ENCODE measurements at regions not wholly inside any gene's neighbourhood (a gene's known extent, or its start where the extent isn't known, plus 50 kb on each side); places are given as distances from the start of the nearest gene placed in this dataset.
"Not testable (repeated sequence)": the region's sequence is repeated elsewhere in the genome, so short reads cannot be mapped to it uniquely, and the experiment has no call there.

DNA sequence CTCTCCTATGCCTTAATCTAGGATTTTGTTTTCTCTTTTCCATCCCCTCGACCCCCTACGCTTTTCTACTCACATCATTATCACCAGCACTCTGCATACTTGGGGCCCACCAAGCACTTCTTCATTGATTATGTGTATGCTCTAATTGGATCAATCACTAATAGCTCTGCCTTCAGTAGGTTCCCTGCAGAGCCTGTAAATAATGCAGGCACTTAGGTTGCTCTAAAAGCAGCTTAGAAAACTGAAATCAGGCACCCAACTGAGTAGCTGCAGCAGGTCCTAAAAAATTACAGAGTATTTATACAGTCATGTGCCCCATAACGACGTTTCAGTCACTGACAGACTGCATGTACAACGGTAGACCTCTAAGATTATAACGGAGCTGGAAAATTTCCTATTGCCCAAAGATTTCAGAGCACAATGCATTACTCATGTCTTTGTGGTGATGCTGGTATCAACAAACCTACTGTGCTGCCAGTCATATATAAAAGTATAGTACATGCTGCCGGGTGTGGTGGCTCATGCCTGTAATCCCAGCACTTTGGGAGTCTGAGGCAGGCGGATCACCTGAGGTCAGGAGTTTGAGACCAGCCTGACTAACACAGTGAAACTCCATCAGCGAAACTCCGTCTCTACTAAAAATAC lies 280.4 kb downstream of the HS3ST3B1 start:
- no peak for DNase-seq (ENCODE audit: low read depth)

DNA sequence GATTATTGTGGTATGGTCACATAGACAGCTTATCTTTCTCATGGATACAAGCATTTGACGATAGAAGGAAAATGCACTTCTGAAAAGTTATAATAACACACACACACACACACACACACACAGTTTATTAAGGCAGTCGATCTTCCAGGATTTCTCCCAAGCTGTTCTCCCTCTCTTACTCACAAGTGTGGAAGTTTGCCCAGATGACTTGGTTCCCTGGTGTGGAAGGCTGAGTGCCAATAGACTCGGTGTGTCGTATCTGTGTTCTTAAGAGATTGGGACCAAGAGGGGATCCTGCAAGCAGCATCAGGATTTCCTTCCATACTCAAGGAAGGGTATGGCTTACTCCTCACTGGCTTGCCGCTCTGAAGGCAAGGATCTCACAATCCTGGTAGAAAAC lies 279.6 kb downstream of the HS3ST3B1 start:
- DNase-seq (ENCODE audit: low read depth): peak; percentile 15

GRCh38 chr17:14579716-14580115 lies 278.8 kb downstream of the HS3ST3B1 start:
- no peak for DNase-seq (ENCODE audit: low read depth)

- DNase-seq (ENCODE audit: low read depth): no peak
Measured at GRCh38 chr17:14575471-14575953, 274.6 kb downstream of the HS3ST3B1 start.

DNA sequence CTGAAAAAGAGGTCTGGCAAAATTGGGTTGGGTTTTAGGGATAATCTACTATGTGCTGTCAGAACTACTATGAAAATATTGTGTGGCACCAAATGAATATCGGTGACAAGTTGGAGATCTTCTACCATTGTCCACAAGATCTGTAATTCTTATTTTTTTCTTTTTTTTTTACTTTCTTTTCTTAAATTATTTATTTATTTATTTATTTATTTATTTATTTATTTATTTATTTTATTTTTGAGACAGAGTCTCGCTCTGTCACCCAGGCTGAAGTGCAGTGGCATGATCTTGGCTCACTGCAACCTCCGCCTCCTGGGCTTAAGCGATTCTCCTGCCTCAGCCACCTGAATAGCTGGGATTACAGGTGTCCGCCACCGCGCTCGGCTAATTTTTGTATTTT lies 259.4 kb downstream of the HS3ST3B1 start:
- not testable (repeated sequence) for DNase-seq (ENCODE audit: low read depth)

DNA sequence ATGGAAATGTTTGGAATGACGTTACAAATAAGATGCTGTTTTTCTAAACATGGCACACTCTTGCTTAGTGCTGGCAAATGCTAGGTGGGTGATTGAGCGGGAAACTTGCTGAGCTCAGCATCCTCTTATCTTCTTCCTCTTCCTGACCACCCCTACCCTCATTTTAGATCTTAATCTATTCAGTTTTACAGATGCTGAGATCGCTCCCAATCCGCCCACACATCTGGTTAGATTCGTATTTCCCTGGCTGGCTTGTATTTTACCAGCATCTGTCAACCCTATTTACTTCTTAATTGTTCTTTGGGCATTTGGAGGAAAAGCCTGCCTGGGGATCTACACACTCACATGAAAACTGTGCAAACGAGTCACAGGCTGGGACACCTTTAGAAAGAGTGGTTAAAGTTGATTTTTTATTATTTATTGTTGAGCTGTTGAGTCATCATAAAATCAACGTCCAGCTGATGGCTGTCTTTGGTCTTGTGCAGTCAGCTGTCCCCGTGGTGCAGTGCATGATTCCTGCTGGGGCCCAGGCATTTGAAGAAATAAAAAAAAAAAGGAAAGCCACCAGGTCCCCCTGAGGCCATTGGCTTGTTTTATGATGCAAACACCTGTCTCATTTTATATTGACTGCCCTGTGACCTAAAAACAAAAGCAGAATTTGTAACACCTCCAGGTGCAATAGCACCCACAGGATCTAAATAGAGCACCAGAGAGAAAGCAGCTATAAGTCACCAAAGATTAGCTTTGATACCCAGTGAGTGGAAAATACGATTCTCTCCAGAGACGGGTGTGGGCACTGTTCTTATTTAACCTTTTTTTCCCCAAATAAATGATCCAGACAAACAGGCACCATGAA lies 258.6 kb downstream of the HS3ST3B1 start:
- no peak for DNase-seq (ENCODE audit: low read depth)

DNA sequence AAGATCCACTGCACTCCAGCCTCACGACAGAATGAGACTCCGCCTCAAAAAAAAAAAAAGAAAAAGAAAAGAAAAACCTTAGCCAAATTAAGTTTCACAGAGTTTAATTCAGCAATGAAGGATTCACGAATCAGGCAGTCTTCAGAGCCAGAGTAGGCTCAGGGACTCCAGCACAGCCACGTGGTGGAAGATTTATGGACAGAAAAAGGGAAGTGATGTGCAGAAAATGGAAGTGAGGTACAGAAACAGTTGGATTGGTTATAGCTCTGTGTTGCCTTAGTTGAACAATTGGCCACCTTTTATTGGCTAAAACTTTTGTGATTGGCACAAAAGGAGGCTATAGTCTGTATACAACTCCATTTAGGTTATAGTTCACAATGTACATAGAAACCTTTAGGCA lies 256.6 kb downstream of the HS3ST3B1 start:
- no peak for DNase-seq (ENCODE audit: low read depth)

DNA sequence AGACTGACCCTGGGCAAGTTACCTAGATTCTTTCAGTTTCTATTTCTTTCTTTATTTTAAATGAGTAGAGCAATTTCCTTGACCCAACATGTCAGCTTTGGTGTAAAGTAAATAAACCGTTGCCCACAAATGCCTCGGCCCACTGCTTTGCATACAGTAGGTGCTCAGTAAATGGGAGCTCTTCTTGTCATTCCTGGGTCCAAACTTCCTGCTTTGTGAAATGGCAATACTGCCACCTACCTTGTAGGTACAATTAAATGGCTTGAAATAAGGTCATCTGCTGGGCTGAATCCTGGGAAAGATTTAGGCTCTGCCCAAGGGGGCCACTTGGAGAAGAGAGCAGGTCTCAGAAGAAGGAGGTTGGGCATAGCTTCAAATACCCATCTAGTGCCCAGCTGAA lies 253.0 kb downstream of the HS3ST3B1 start:
- DNase-seq (ENCODE audit: low read depth): no peak

DNA sequence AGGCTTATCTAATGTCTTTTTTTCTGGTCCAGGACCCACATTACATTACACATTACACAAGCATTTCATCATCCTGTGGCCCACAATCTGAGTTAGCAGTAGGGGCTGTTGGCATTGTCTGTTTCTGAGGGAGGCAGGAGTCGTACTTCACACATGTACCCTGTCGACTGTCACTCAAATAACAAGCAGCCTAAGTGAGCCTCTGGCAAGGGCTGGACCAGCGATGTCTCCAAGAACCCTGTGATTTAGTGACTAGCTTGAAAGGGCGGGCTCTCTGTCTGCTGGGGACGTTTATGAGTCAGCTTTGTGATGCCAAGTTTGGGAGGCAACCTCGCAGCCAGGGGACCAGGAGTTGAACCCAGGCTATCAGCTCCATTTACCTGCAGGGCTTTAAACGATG lies 251.4 kb downstream of the HS3ST3B1 start:
- no peak for DNase-seq (ENCODE audit: low read depth)

GRCh38 chr17:14547556-14547955 lies 246.7 kb downstream of the HS3ST3B1 start:
- DNase-seq (ENCODE audit: low read depth): no peak

GRCh38 chr17:14547016-14547415 lies 246.1 kb downstream of the HS3ST3B1 start:
- DNase-seq (ENCODE audit: low read depth): no peak

DNA sequence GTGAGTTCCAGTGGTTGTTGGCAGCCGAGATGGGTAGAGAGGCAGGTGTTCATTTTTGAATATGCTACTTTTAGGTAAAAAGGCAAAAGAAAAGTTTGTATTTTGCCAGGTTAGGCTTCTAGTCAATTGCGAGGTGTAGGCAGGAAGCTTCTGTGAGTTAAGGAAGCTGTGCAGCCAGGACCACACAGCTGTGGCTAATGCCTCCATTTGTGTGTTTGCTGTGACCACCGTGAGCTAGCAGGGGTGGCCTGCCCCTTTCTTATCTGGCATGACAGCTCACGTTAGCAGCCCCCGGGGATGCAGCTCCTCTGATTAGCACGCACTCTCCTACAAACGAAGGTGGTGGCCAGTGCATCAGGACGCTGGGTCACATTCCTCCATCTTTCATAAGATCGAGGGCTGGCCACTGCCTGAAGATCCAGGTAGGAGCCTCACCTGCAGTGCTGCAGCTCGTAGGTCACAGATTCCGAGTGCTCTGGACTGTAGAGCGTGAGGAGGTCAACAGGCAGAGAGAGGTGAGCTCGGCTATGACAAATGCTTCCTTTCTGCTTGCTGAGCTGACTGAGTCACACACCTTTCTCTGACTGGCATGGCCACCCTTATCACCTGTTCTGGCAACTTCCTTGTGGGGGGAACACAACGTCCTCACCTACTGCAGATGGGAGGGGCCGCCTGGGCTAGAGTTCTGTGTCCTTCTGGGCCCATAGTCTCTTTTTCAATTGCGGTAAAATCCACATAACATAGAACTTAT lies 244.4 kb downstream of the HS3ST3B1 start:
- DNase-seq (ENCODE audit: low read depth): no peak

DNA sequence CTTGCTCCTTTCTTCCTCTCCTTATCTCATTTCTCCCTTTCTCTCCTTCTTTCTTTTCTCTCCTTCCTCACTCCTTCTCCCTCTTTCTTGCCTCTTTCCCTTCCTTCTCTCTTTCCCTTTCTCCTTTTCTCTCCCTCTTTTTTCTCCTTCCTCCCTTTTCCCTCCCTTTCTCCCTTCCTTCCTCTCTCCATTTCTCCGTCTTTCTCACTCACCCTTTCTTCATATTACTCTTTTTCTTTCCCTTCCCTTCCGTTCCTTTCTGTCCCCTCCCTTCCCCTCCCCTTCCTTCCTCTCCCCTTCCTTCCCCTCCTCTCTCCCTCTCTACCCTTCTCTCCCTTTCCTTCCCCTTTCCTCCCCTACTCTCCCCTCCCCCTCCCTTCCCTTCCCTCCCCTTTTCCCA lies 240.8 kb downstream of the HS3ST3B1 start:
- no peak for DNase-seq (ENCODE audit: low read depth)

DNA sequence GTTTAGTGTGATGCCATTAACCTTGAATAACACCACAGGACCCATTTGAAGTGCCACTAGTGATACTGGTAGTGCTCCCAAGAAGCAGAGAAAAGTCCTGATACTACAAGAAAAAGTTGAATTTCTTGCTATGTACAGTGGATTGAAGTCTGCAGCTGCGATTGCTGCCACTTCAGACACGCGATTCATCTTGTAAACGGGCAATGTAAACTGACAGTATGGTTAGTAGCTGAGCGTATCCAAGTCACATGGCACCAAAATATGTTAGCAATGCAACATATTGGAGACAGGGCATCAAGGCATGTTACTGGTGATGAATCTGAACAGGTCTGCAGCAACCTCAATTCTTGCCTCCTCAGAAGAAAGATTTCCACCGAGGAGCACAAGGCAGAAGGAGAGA lies 238.9 kb downstream of the HS3ST3B1 start:
- no peak for DNase-seq (ENCODE audit: low read depth)

GRCh38 chr17:14532242-14532641 lies 231.4 kb downstream of the HS3ST3B1 start:
- not testable (repeated sequence) for DNase-seq (ENCODE audit: low read depth)

- no peak for DNase-seq (ENCODE audit: low read depth)
Measured at GRCh38 chr17:14525551-14526455, 224.9 kb downstream of the HS3ST3B1 start.

- DNase-seq (ENCODE audit: low read depth): no peak
Measured at GRCh38 chr17:14522795-14523387, 222.0 kb downstream of the HS3ST3B1 start.

DNA sequence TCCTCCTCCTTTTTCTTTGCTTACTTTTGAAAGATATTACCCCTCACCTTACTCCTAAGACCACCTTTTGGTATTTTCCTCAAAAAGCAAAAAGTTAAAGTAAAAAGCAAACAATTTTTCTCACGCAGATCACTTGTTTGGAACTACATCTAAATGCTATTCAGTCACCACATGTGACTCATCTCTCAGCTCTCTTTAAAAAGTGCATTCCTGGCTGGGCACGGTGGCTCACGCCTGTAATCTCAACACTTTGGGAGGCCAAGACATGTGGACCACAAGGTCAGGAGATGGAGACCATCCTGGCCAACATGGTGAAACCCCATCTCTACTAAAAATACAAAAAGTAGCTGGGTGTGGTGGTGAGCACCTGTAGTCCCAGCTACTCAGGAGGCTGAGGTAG lies 218.0 kb downstream of the HS3ST3B1 start:
- DNase-seq (ENCODE audit: low read depth): peak; percentile 6

DNA sequence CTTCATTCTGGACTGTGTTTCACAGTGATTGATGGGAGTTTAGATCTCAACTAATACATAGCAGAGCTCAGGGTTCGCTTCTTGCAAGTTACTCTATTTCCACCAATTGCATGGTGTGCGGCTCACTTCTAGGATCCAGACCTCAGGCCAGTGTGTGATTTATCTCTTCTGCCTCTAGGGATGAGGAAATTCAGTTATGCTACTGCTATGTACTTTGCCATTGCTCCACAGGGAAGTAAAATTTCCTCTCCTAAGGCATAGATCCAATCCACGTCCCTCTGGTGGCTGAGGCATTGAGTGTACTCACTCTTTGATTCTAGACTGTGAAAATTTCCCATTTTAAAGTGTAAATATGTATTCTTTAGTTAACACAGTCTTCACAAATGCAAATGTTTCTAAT lies 214.1 kb downstream of the HS3ST3B1 start:
- no peak for DNase-seq (ENCODE audit: low read depth)

DNA sequence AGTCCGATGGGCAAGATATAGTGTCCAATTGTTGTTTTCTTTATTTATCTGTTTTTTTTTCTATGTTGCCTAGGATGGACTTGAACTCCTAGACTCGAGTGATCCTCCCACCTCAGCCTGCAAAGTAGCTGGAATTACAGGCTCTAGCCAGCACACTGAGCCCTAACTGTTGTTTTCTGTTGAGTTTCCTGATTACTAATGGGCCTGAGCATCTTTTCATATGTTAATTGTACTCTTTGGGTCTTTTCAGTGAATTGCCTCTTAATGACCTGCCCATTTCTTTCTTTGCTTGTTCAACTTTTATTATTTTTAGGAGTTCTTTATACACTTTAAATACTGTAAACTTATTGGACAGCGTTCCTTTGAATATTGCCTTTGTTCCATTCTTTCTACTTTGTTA lies 213.0 kb downstream of the HS3ST3B1 start:
- no peak for DNase-seq (ENCODE audit: low read depth)

DNA sequence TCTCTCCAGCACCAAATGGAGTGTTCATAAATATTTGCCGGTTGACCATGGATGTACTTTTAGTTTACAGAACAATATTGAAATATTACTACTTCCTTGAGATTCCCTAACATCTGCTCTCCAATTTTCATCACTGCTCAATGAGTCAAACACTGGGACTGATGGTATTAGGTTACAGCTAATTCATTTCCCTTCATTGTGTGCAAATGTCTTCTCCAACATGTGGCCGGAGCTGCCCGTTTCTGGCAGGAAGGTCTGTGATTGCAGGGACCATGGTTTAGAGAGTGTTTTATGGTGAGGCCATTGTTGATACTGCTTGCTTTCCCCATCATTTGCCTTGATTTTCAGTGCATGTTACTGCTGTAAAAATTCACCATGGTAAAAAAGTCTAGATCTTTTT lies 209.3 kb downstream of the HS3ST3B1 start:
- DNase-seq (ENCODE audit: low read depth): no peak

Data from myocyte (in vitro differentiated cells).